IPS-18c (cell line): ENCODE measurements at regions not wholly inside any gene's neighbourhood (a gene's known extent, or its start where the extent isn't known, plus 50 kb on each side); places are given as distances from the start of the nearest gene placed in this dataset.

Experiments
- H3K4me3 ChIP-seq: 2 replicates; pipeline ENCODE4 v1.7.0; 2013; ENCODE audit warnings: low read depth, mild to moderate bottlenecking, low read length, moderate library complexity; ENCODE audit not compliant: insufficient read depth
- H3K9me3 ChIP-seq: one replicate; pipeline ENCODE4 v1.6.1; 2013; ENCODE audit warnings: mild to moderate bottlenecking, low read length, moderate library complexity; ENCODE audit not compliant: control insufficient read depth, insufficient read depth

- H3K9me3 ChIP-seq, result no peaks in the 10 kb centered on the region
These were observed 1252.8 kb downstream of the EFNB2 start for GRCh38 chr13:105282406-105283285.

GRCh38 chr13:105278943-105279381 is 1256.5 kb downstream of the EFNB2 start:
- Histone ChIP-seq H3K4me3 (no peak overlapping the region), H3K9me3 (no peaks in the 10 kb centered on the region)

More at GRCh38 chr13:105282406-105283285, 1252.8 kb downstream of the EFNB2 start:
- H3K4me3 ChIP-seq, result no peak overlapping the region

GRCh38 chr13:105276571-105276970 is 1258.9 kb downstream of the EFNB2 start:
- no peak overlapping the region for H3K4me3 ChIP-seq
- no peaks in the 10 kb centered on the region for H3K9me3 ChIP-seq

- Histone ChIP-seq H3K4me3 (no peak overlapping the region), H3K9me3 (peaks cover 4% of the 10 kb centered on the region)
These were observed 1261.7 kb downstream of the EFNB2 start for GRCh38 chr13:105273665-105274222.

- peaks cover 4% of the 10 kb centered on the region for H3K9me3 ChIP-seq
- H3K4me3 ChIP-seq, result no peak overlapping the region
These were observed 1262.5 kb downstream of the EFNB2 start for GRCh38 chr13:105272660-105273631.

GRCh38 chr13:105266615-105267014 is 1268.8 kb downstream of the EFNB2 start:
- H3K4me3 ChIP-seq, result no peak overlapping the region
- peaks cover 4% of the 10 kb centered on the region for H3K9me3 ChIP-seq

GRCh38 chr13:105262579-105262978 is 1272.9 kb downstream of the EFNB2 start:
- Histone ChIP-seq H3K4me3 (no peak overlapping the region), H3K9me3 (no peaks in the 10 kb centered on the region)

- Histone ChIP-seq H3K4me3 (no peak overlapping the region), H3K9me3 (no peaks in the 10 kb centered on the region)
These were observed 1276.0 kb downstream of the EFNB2 start for GRCh38 chr13:105259426-105259825.

GRCh38 chr13:105255472-105255871 is 1280.0 kb downstream of the EFNB2 start:
- H3K4me3 ChIP-seq, result no peak overlapping the region
- no peaks in the 10 kb centered on the region for H3K9me3 ChIP-seq

GRCh38 chr13:105251293-105251692 is 1284.2 kb downstream of the EFNB2 start:
- no peaks in the 10 kb centered on the region for H3K9me3 ChIP-seq
- no peak overlapping the region for H3K4me3 ChIP-seq

- no peaks in the 10 kb centered on the region for H3K9me3 ChIP-seq
These were observed 1287.6 kb downstream of the EFNB2 start for GRCh38 chr13:105247830-105248229.

GRCh38 chr13:105240371-105240770 is 1295.1 kb downstream of the EFNB2 start:
- no peak overlapping the region for H3K4me3 ChIP-seq
- no peaks in the 10 kb centered on the region for H3K9me3 ChIP-seq

More at GRCh38 chr13:105247830-105248229, 1287.6 kb downstream of the EFNB2 start:
- no peak overlapping the region for H3K4me3 ChIP-seq

- H3K9me3 ChIP-seq, result no peaks in the 10 kb centered on the region
- no peak overlapping the region for H3K4me3 ChIP-seq
These were observed 1303.0 kb downstream of the EFNB2 start for GRCh38 chr13:105232439-105232838.

GRCh38 chr13:105232006-105232405 is 1303.5 kb downstream of the EFNB2 start:
- Histone ChIP-seq H3K4me3 (no peak overlapping the region), H3K9me3 (no peaks in the 10 kb centered on the region)

- Histone ChIP-seq H3K4me3 (no peak overlapping the region), H3K9me3 (no peaks in the 10 kb centered on the region)
These were observed 1303.9 kb downstream of the EFNB2 start for GRCh38 chr13:105231579-105231978.

- Histone ChIP-seq H3K9me3 (no peaks in the 10 kb centered on the region), H3K4me3 (no peak overlapping the region)
These were observed 1314.6 kb downstream of the EFNB2 start for GRCh38 chr13:105220881-105221280.

GRCh38 chr13:105220063-105220462 is 1315.4 kb downstream of the EFNB2 start:
- no peaks in the 10 kb centered on the region for H3K9me3 ChIP-seq
- H3K4me3 ChIP-seq, result no peak overlapping the region
